Inferior parietal cortex (tissue), 1 donor: ENCODE measurements at regions not wholly inside any gene's neighbourhood (a gene's known extent, or its start where the extent isn't known, plus 50 kb on each side); places are given as distances from the start of the nearest gene placed in this dataset.

Experiments used
- DNase-seq: peaks from one replicate; pipeline ENCODE4 v3.0.0-alpha.2; 2016; ENCODE audit errors: extremely low spot score

- DNase-seq = no peak
Observed at GRCh38 chr18:41353777-41354528, 601.1 kb upstream of the PIK3C3 start.

GRCh38 chr18:41351430-41351829 is 603.6 kb upstream of the PIK3C3 start:
- no peak for DNase-seq

GRCh38 chr18:41347057-41347456 is 608.0 kb upstream of the PIK3C3 start:
- no peak for DNase-seq

- no peak for DNase-seq
Observed at GRCh38 chr18:41343808-41344207, 611.2 kb upstream of the PIK3C3 start.

GRCh38 chr18:41338341-41338740 is 616.7 kb upstream of the PIK3C3 start:
- no peak for DNase-seq

GRCh38 chr18:41331661-41332060 is 623.4 kb upstream of the PIK3C3 start:
- no peak for DNase-seq

- DNase-seq = no peak
Observed at GRCh38 chr18:41326311-41326710, 628.7 kb upstream of the PIK3C3 start.

- DNase-seq = no peak
Observed at GRCh38 chr18:41324934-41325333, 630.1 kb upstream of the PIK3C3 start.

GRCh38 chr18:41324020-41324791 is 630.8 kb upstream of the PIK3C3 start:
- DNase-seq = no peak

- no peak for DNase-seq
Observed at GRCh38 chr18:41323044-41323443, 632.0 kb upstream of the PIK3C3 start.

GRCh38 chr18:41320100-41320499 is 634.9 kb upstream of the PIK3C3 start:
- no peak for DNase-seq

GRCh38 chr18:41315134-41315533 is 639.9 kb upstream of the PIK3C3 start:
- DNase-seq = no peak

- no peak for DNase-seq
Observed at GRCh38 chr18:41311571-41312547, 643.2 kb upstream of the PIK3C3 start.

GRCh38 chr18:41297740-41298139 is 657.3 kb upstream of the PIK3C3 start:
- DNase-seq = no peak

- no peak for DNase-seq
Observed at GRCh38 chr18:41269294-41269693, 685.7 kb upstream of the PIK3C3 start.

- DNase-seq = no peak
Observed at GRCh38 chr18:41268271-41268670, 686.8 kb upstream of the PIK3C3 start.

- no peak for DNase-seq
Observed at GRCh38 chr18:41266616-41267015, 688.4 kb upstream of the PIK3C3 start.

- DNase-seq = no peak
Observed at GRCh38 chr18:41266204-41266603, 688.8 kb upstream of the PIK3C3 start.

- DNase-seq = no peak
Observed at GRCh38 chr18:41265047-41265446, 690.0 kb upstream of the PIK3C3 start.

GRCh38 chr18:41263956-41264355 is 691.1 kb upstream of the PIK3C3 start:
- DNase-seq = no peak

- DNase-seq = no peak
Observed at GRCh38 chr18:41262688-41263087, 692.3 kb upstream of the PIK3C3 start.

GRCh38 chr18:41244591-41245037 is 710.4 kb upstream of the PIK3C3 start:
- no peak for DNase-seq
